OCI-LY3 (cell line): ENCODE measurements at regions not wholly inside any gene's neighbourhood (a gene's known extent, or its start where the extent isn't known, plus 50 kb on each side); places are given as distances from the start of the nearest gene placed in this dataset.

Experiments used
- H2AFZ ChIP-seq: fragments of 200-600, 300-600 bp; shearing (Covaris generic); 2 replicates; pipeline ENCODE4 v1.6.0; 2014; ENCODE audit warnings: antibody characterized with exemption, low read depth, low read length
- H3K27ac ChIP-seq: fragments of 200-600, 300-600 bp; sonication (generic); 2 replicates; pipeline ENCODE4 v1.5.1; 2014; ENCODE audit warnings: mild to moderate bottlenecking, low read length, moderate library complexity, mixed read lengths
- H3K27me3 ChIP-seq: fragments of 200-600, 300-600 bp; sonication (generic); 2 replicates; pipeline ENCODE4 v1.6.1; 2014; ENCODE audit warnings: low read depth, low read length, mixed read lengths
- H3K36me3 ChIP-seq: fragments of 200-600, 300-600 bp; sonication (generic); replicated peaks from 2 replicates; pipeline ENCODE3; 2014; ENCODE audit warnings: low read depth, low read length, mixed read lengths
- H3K4me1 ChIP-seq: fragments of 300-600, 200-600 bp; sonication (generic); 2 replicates; pipeline ENCODE4 v1.6.1; 2014; ENCODE audit warnings: low read length, mixed read lengths
- H3K4me2 ChIP-seq: fragments of 200-600, 300-600 bp; sonication (generic); 2 replicates; pipeline ENCODE4 v1.6.1; 2014; ENCODE audit warnings: low read length, mixed read lengths
- H3K4me3 ChIP-seq: fragments of 300-600, 200-600 bp; sonication (generic); 2 replicates; pipeline ENCODE4 v1.5.1; 2014; ENCODE audit warnings: antibody characterized with exemption, mild to moderate bottlenecking, low read length, moderate library complexity
- H3K79me2 ChIP-seq: fragments of 300-600, 200-600 bp; shearing (Covaris generic); 2 replicates; pipeline ENCODE4 v1.6.1; 2014; ENCODE audit warnings: mild to moderate bottlenecking, low read length, mixed read lengths
- H3K9ac ChIP-seq: fragments of 300-600, 200-600 bp; shearing (Covaris generic); 2 replicates; pipeline ENCODE4 v1.6.0; 2014; ENCODE audit warnings: mild to moderate bottlenecking, low read length, moderate library complexity
- H3K9me3 ChIP-seq: fragments of 200-600, 300-600 bp; shearing (Covaris generic); 2 replicates; pipeline ENCODE4 v1.6.1; 2014; ENCODE audit warnings: low read length, mixed read lengths; ENCODE audit not compliant: insufficient read depth
- H4K20me1 ChIP-seq: fragments of 200-600, 300-600 bp; sonication (generic); 2 replicates; pipeline ENCODE4 v1.6.1; 2016; ENCODE audit warnings: low read length, mixed read lengths; ENCODE audit not compliant: insufficient read depth
- EZH2phosphoT487 ChIP-seq: fragments of 200-600 bp; shearing (Covaris generic); IDR thresholded peaks from 2 replicates; pipeline ENCODE4 v1.6.1; 2018; ENCODE audit warnings: antibody characterized with exemption, mixed run types, low read depth
- TF ChIP-seq, protein P1 (sequence below): fragments of 200-600, 300-600 bp; sonication (generic); IDR thresholded peaks from 2 replicates; pipeline ENCODE4 v1.5.1; 2014; ENCODE audit warnings: antibody characterized with exemption, low read length, low read depth

GRCh38 chr6:169960886-169961611 is 209.6 kb downstream of the ERMARD start:
- H3K27me3 ChIP-seq: no peaks in the 10 kb centered on the region
- TF ChIP-seq, protein P1, sequence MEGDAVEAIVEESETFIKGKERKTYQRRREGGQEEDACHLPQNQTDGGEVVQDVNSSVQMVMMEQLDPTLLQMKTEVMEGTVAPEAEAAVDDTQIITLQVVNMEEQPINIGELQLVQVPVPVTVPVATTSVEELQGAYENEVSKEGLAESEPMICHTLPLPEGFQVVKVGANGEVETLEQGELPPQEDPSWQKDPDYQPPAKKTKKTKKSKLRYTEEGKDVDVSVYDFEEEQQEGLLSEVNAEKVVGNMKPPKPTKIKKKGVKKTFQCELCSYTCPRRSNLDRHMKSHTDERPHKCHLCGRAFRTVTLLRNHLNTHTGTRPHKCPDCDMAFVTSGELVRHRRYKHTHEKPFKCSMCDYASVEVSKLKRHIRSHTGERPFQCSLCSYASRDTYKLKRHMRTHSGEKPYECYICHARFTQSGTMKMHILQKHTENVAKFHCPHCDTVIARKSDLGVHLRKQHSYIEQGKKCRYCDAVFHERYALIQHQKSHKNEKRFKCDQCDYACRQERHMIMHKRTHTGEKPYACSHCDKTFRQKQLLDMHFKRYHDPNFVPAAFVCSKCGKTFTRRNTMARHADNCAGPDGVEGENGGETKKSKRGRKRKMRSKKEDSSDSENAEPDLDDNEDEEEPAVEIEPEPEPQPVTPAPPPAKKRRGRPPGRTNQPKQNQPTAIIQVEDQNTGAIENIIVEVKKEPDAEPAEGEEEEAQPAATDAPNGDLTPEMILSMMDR: no peak
- TF ChIP-seq EZH2phosphoT487: no peak
- no peaks in the 10 kb centered on the region for H4K20me1 ChIP-seq
- no peaks in the 10 kb centered on the region for H3K79me2 ChIP-seq
- no peaks in the 10 kb centered on the region for H3K9me3 ChIP-seq
- no peak overlapping the region for H3K4me2 ChIP-seq
- H3K4me3 ChIP-seq: no peak overlapping the region
- H3K27ac ChIP-seq: no peak overlapping the region
- no peak overlapping the region for H3K9ac ChIP-seq
- H3K36me3 ChIP-seq: no peaks in the 10 kb centered on the region
- H3K4me1 ChIP-seq: no peaks in the 10 kb centered on the region
- no peak overlapping the region for H2AFZ ChIP-seq

GRCh38 chr6:169960521-169960885 is 209.1 kb downstream of the ERMARD start:
- Histone ChIP-seq H3K4me1 (no peaks in the 10 kb centered on the region), H3K4me3 (no peak overlapping the region), H3K27ac (no peak overlapping the region), H3K27me3 (no peaks in the 10 kb centered on the region), H3K79me2 (no peaks in the 10 kb centered on the region), H3K9ac (no peak overlapping the region), H3K9me3 (no peaks in the 10 kb centered on the region), H2AFZ (no peak overlapping the region), H3K4me2 (no peak overlapping the region), H3K36me3 (no peaks in the 10 kb centered on the region), H4K20me1 (no peaks in the 10 kb centered on the region)
- no peak for TF ChIP-seq EZH2phosphoT487
- TF ChIP-seq, protein P1: no peak

GRCh38 chr6:169960003-169960344 is 208.6 kb downstream of the ERMARD start:
- Histone ChIP-seq H3K9ac (no peak overlapping the region), H3K27me3 (no peaks in the 10 kb centered on the region), H2AFZ (no peak overlapping the region), H3K79me2 (no peaks in the 10 kb centered on the region), H3K36me3 (no peaks in the 10 kb centered on the region), H3K9me3 (no peaks in the 10 kb centered on the region), H3K27ac (no peak overlapping the region), H3K4me1 (no peaks in the 10 kb centered on the region), H4K20me1 (no peaks in the 10 kb centered on the region), H3K4me3 (no peak overlapping the region), H3K4me2 (no peak overlapping the region)
- TF ChIP-seq EZH2phosphoT487: no peak

DNA sequence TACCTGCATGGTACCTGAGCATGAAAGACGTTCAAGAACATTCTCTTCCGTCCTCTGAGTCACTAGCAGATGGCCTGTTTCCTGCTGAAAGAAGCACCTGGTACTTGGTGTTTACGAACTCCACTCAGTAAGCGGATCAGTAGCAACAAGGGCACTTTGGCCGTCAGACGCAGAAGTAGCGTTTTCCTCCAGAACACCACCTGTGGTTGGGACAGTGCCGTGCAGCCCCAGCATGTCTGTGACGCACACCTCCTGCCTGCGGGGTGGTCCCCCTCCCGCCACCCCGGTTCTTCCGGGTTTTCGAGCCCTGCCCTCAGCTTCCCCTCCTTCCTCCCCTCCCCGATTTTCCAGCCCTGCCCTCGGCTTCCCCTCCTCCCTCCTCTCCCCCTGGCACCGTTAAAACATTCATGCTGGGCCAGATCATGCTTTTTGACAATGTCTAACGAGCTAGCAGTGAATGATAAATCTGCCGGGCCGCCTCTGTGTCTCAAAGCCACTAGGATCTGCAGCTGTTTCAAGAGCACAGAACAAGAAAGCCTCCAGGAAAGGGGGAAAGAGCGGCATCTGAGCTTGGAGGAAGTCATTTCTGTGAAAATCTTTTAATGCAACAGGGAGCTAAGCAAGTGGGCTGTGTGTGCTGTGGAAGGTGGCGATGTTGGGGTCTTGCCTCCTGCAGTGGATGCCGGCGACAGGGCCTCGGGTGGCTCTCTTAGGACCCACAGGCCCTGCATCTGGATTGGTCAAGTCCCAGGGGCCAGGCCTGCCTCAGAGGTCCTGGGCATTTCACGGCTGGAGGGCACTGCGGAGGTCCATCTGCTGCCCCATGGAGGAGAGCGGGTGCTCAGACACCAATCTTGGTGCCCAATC is 207.9 kb downstream of the ERMARD start:
- no peaks in the 10 kb centered on the region for H3K79me2 ChIP-seq
- H2AFZ ChIP-seq: no peak overlapping the region
- H4K20me1 ChIP-seq: no peaks in the 10 kb centered on the region
- H3K27me3 ChIP-seq: no peaks in the 10 kb centered on the region
- H3K27ac ChIP-seq: no peak overlapping the region
- no peaks in the 10 kb centered on the region for H3K4me1 ChIP-seq
- H3K36me3 ChIP-seq: no peaks in the 10 kb centered on the region
- no peak overlapping the region for H3K9ac ChIP-seq
- no peak overlapping the region for H3K4me2 ChIP-seq
- H3K4me3 ChIP-seq: no peak overlapping the region
- no peaks in the 10 kb centered on the region for H3K9me3 ChIP-seq
- TF ChIP-seq EZH2phosphoT487: no peak
- TF ChIP-seq, protein P1: no peak
